LNCaP clone FGC (cell line): ENCODE measurements at regions not wholly inside any gene's neighbourhood (a gene's known extent, or its start where the extent isn't known, plus 50 kb on each side); places are given as distances from the start of the nearest gene placed in this dataset.

Source experiments
- DNase-seq: peaks from one replicate; pipeline ENCODE4 v3.0.0-alpha.2; 2011; ENCODE audit warnings: low read depth
- H3K4me3 ChIP-seq: 2 replicates; pipeline ENCODE4 v1.5.1; 2011; ENCODE audit warnings: mild to moderate bottlenecking, low read depth, low read length, control low read depth
- TF ChIP-seq, protein P1 (sequence below): IDR thresholded peaks from 2 replicates; pipeline ENCODE4 v1.5.1; 2012; ENCODE audit warnings: mild to moderate bottlenecking; ENCODE audit not compliant: control insufficient read depth, insufficient read depth; ENCODE audit errors: extremely low read depth

DNA sequence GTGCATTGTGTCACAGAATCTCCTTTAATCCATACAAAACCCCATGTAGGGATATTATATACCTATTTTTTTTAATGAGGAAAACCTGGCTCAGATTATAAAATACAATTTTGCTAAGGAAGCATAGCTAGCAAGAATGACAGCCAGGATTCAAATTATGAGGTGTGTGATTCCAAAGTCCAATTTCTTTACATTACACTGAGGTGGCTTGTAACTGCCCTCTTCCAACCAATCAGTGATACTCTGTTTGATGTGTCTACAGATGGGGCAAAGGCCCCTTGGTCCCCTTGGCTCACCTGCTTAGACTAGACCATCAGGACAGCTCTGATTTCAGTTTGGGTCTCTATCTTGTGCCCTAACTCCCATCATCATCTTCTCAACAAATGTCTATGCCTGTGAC, 120.3 kb upstream of the ADAMTS9 start:
- no peak overlapping the region for H3K4me3 ChIP-seq
- TF ChIP-seq, protein P1, sequence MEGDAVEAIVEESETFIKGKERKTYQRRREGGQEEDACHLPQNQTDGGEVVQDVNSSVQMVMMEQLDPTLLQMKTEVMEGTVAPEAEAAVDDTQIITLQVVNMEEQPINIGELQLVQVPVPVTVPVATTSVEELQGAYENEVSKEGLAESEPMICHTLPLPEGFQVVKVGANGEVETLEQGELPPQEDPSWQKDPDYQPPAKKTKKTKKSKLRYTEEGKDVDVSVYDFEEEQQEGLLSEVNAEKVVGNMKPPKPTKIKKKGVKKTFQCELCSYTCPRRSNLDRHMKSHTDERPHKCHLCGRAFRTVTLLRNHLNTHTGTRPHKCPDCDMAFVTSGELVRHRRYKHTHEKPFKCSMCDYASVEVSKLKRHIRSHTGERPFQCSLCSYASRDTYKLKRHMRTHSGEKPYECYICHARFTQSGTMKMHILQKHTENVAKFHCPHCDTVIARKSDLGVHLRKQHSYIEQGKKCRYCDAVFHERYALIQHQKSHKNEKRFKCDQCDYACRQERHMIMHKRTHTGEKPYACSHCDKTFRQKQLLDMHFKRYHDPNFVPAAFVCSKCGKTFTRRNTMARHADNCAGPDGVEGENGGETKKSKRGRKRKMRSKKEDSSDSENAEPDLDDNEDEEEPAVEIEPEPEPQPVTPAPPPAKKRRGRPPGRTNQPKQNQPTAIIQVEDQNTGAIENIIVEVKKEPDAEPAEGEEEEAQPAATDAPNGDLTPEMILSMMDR: no peak
- no peak for DNase-seq

DNA sequence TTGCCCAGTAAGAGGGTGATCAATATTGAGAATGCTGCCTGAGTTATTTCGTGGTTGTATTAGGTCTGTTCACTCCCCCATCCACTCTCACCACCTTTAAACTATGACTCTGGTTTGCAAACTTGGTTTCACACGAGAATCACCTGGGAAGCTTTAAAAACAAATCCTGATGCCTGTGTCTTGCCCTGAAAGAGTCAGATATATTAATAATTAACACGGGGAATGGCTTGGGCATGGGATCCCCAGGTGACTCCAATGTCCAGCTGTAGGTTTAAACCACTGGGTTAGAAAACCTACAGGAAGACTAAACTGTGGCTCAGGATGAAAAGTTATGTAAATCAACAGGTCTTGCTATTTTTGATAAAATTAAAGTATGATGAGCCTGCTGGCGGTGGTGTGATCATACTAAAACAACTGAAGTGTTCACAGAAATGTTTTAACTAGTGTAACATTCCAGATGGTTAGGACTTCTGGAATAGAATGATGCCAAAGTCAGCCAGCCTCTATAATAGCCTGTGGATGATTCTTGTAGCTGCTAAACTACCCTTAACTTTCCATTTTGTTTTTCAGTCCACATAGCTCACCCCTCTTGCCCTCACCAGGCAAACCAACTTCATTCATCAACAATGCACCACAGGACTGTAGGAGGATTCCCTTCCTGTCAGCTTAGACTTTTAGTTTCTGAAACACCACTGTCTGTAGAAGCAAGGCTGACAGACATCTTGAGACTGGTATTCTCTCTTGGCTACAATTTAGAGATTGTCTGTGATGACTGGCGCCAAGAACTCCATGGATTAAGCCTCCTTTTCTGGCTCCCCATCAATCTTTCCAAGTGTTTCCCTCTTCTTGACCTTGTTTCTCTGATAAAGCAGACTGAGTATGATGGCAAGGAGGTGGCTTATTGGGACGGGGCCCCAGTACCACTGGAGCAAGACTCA, 119.1 kb upstream of the ADAMTS9 start:
- TF ChIP-seq, protein P1: no peak
- DNase-seq: no peak
- no peak overlapping the region for H3K4me3 ChIP-seq

DNA sequence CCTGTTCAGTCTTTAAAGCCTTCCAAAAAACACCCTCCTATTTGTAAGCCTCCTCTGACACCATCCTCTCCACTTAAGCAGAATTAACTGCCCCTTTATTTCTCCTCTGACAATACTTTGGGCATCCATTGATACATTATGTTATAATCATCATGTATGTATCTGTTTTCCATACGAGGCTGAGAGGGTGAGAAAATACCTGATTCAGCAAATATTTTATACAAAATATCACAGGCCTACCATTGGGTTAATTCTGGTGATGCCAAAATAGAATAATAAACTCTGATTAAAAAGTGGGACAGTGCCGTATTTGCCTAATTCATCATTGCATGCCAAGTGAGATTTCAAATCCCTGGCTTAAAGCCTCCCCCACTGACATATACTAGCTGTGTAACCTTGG, 118.2 kb upstream of the ADAMTS9 start:
- no peak overlapping the region for H3K4me3 ChIP-seq
- TF ChIP-seq, protein P1: no peak
- DNase-seq: no peak

DNA sequence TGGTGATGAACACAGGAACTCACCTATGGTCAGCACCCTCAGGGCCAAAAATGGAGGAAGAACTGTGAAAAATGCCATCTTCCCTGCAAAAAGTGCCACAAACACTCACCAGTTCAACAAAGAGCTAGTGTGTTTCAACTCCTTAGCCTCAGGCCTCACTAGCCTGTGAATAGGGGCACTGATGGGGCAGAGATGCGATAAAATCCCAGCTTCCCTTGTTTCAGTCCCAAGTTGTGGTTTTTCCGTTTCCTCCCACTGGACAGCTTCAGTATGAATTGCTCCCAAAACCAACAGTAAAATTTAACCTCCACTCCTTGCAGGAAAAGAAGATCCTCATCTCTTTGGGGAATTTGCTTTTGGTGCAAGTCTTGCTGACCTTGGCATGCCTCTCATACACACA, 117.4 kb upstream of the ADAMTS9 start:
- TF ChIP-seq, protein P1: no peak
- no peak for DNase-seq

DNA sequence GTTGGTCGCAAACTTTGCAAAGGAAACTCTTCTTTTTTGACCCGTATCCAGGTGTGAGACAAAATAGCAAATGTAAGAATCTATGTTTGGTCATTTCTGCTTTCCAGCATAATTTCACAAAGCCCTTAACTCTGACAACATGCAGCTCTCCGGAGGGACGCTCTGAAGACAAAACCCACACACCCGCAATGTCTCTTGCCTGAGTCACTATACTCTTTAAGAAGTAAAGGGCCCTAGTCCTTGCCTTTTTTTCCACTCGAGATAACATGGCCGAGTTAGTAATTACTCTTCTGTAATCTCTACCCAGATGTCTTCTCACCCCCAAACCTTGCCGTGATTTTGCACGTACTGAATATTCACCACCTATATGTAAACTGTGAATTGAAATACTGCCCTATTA, 115.7 kb upstream of the ADAMTS9 start:
- TF ChIP-seq, protein P1: no peak
- H3K4me3 ChIP-seq: no peak overlapping the region
- no peak for DNase-seq

More for the DNA sequence above, 117.4 kb upstream of the ADAMTS9 start:
- no peak overlapping the region for H3K4me3 ChIP-seq

DNA sequence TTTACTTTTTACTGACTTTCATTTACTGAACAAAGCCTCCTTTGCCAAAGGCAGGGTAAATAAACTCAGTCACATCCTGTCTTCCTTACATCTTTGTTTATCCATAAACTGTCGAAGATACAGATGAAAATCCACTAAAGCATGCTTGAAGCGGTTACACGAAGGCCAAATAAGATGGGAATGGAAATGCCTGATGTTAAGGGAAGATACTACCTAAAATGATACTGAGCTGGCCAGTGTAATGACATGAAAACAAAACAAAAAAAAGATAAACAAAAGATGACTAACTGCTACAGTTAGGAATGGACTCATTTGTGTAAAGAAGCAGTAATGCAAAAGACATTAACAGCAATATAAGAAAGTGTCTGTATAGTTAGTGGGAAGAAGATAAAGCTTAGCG, 114.7 kb upstream of the ADAMTS9 start:
- no peak overlapping the region for H3K4me3 ChIP-seq
- DNase-seq: no peak

More for the DNA sequence above, 114.7 kb upstream of the ADAMTS9 start:
- TF ChIP-seq, protein P1: no peak
